SK-N-SH (cell line): ENCODE measurements at regions not wholly inside any gene's neighbourhood (a gene's known extent, or its start where the extent isn't known, plus 50 kb on each side); places are given as distances from the start of the nearest gene placed in this dataset.

Experiments
- CTCF ChIA-PET: fragments of 300-600, 350-600 bp; formaldehyde crosslinking; extraction: SDS; loops from one replicate; lab custom pipeline; 2021; lab: Yijun Ruan, JAX
- POLR2A ChIA-PET: fragments of 350-600 bp; sonication (Branson Sonifier 250); formaldehyde crosslinking; extraction: SDS; loops from one replicate; lab custom pipeline; 2020; ENCODE audit warnings: antibody characterized with exemption, inconsistent platforms; lab: Yijun Ruan, JAX
- DNase-seq: peaks from one replicate; pipeline ENCODE4 v3.0.0; 2012
- H2AFZ ChIP-seq: fragments of 200-600 bp; sonication (generic); 2 replicates; pipeline ENCODE4 v1.8.1; 2016; ENCODE audit warnings: antibody characterized with exemption, mild to moderate bottlenecking, low read depth
- H3F3A ChIP-seq: fragments of 200-600 bp; sonication (generic); replicated peaks from 2 replicates; pipeline ENCODE3; 2016; ENCODE audit warnings: antibody characterized with exemption, mild to moderate bottlenecking; ENCODE audit not compliant: insufficient read depth
- H3K27ac ChIP-seq, 2 experiments: fragments of 200-500 bp in 1 of 2; fragments of 200-600 bp in 1 of 2; sonication (Bioruptor generic) in 1 of 2; sonication (generic), shearing (Covaris generic) in 1 of 2; 2 replicates each; pipeline versions ENCODE4 v1.5.1 to v1.6.1; 2014 to 2016; ENCODE audit warnings: low read depth in 2 of 2, inconsistent platforms in 1 of 2, low read length in 1 of 2, mild to moderate bottlenecking in 1 of 2, mixed read lengths in 1 of 2
- H3K27me3 ChIP-seq: fragments of 200-600 bp; sonication (generic), shearing (Covaris generic); 2 replicates; pipeline ENCODE4 v1.6.1; 2016; ENCODE audit warnings: mixed run types; ENCODE audit not compliant: insufficient read depth
- H3K36me3 ChIP-seq, 2 experiments: fragments of 200-500 bp in 1 of 2; fragments of 200-600 bp in 1 of 2; sonication (Bioruptor generic) in 1 of 2; sonication (generic) in 1 of 2; replicated peaks in 1 of 2; 2 replicates each; pipeline versions ENCODE3 to v1.5.1; 2014 to 2016; ENCODE audit warnings: low read length in 1 of 2, mild to moderate bottlenecking in 1 of 2; ENCODE audit not compliant: insufficient read depth in 2 of 2, control insufficient read depth in 1 of 2
- H3K4me1 ChIP-seq, 2 experiments: fragments of 200-500 bp in 1 of 2; fragments of 200-600 bp in 1 of 2; sonication (Bioruptor generic) in 1 of 2; sonication (generic), shearing (Covaris generic) in 1 of 2; 2 replicates each; pipeline versions ENCODE4 v1.5.1 to v1.6.1; 2014 to 2016; ENCODE audit warnings: low read depth in 1 of 2, low read length in 1 of 2, mixed run types in 1 of 2; ENCODE audit not compliant: insufficient read depth in 2 of 2, control insufficient read depth in 1 of 2
- H3K4me2 ChIP-seq: fragments of 200-600 bp; sonication (generic), shearing (Covaris generic); 2 replicates; pipeline ENCODE4 v1.6.1; 2017; ENCODE audit warnings: mixed run types
- H3K4me3 ChIP-seq, 2 experiments: fragments of 200-500 bp in 1 of 2; fragments of 200-600 bp in 1 of 2; sonication (Bioruptor generic) in 1 of 2; sonication (generic), shearing (Covaris generic) in 1 of 2; 2 replicates each; pipeline versions ENCODE4 v1.5.1 to v1.8.1; 2014 to 2016; ENCODE audit warnings: low read depth in 2 of 2, inconsistent platforms in 1 of 2, low read length in 1 of 2, mild to moderate bottlenecking in 1 of 2, mixed read lengths in 1 of 2, moderate library complexity in 1 of 2
- H3K79me2 ChIP-seq: fragments of 200-600 bp; sonication (generic); 2 replicates; pipeline ENCODE4 v1.8.1; 2017; ENCODE audit warnings: mild to moderate bottlenecking; ENCODE audit not compliant: insufficient read depth
- H3K9ac ChIP-seq: fragments of 200-600 bp; sonication (generic); 2 replicates; pipeline ENCODE4 v1.6.1; 2017; ENCODE audit warnings: mixed run types
- H3K9me2 ChIP-seq: fragments of 200-600 bp; sonication (generic); 2 replicates; pipeline ENCODE4 v1.6.1; 2017; ENCODE audit warnings: mixed run types
- H3K9me3 ChIP-seq: fragments of 200-600 bp; sonication (generic); 2 replicates; pipeline ENCODE4 v1.6.1; 2017; ENCODE audit warnings: mixed run types, mild to moderate bottlenecking, moderate library complexity
- H4K20me1 ChIP-seq: fragments of 200-600 bp; sonication (generic); 2 replicates; pipeline ENCODE4 v1.6.1; 2017; ENCODE audit warnings: mild to moderate bottlenecking, mixed run types; ENCODE audit not compliant: insufficient read depth
- CHD2 ChIP-seq: fragments of 150-350 bp; IDR thresholded peaks from 2 replicates; pipeline ENCODE4 v1.6.1; 2018; ENCODE audit warnings: low read length; ENCODE audit not compliant: partially characterized antibody
- EP300 ChIP-seq, 2 experiments: IDR thresholded peaks; 2 replicates each; pipeline versions ENCODE4 v1.4.0 to v1.6.1; 2012; ENCODE audit warnings: borderline replicate concordance in 1 of 2, low read depth in 1 of 2, low read length in 1 of 2
- FOXM1 ChIP-seq: IDR thresholded peaks from 2 replicates; pipeline ENCODE4 v1.4.0; 2012; ENCODE audit warnings: low read depth, mild to moderate bottlenecking
- GABPA ChIP-seq: IDR thresholded peaks from 2 replicates; pipeline ENCODE4 v1.4.0; 2012; ENCODE audit warnings: low read depth, mild to moderate bottlenecking
- GATA2 ChIP-seq: sonication (generic); formaldehyde crosslinking; IDR thresholded peaks from 2 replicates; pipeline ENCODE4 v1.5.0; 2020; ENCODE audit warnings: mild to moderate bottlenecking, missing genetic modification reagents
- JUND ChIP-seq: IDR thresholded peaks from 2 replicates; pipeline ENCODE4 v1.4.0; 2012
- POLR2AphosphoS5 ChIP-seq: IDR thresholded peaks from 2 replicates; pipeline ENCODE4 v1.6.1; 2012; ENCODE audit warnings: low read depth, low read length
- SMC3 ChIP-seq: IDR thresholded peaks from 2 replicates; pipeline ENCODE4 v1.6.1; 2012; ENCODE audit warnings: low read depth, low read length, improper control_type of control experiment
- TAF1 ChIP-seq: IDR thresholded peaks from 2 replicates; pipeline ENCODE4 v1.6.1; 2012; ENCODE audit warnings: low read depth, mild to moderate bottlenecking, low read length, moderate library complexity, borderline replicate concordance
- TCF12 ChIP-seq: IDR thresholded peaks from 2 replicates; pipeline ENCODE4 v1.4.0; 2012
- WGBS: methylation state at CpG from one replicate; pipeline ENCODE4 v1.1.6; 2017; ENCODE audit warnings: low lambda C conversion rate; 5-methylcytosine and 5-hydroxymethylcytosine counted together
- TF ChIP-seq, protein P1 (sequence below): IDR thresholded peaks from 2 replicates; pipeline ENCODE4 v1.4.0; 2012; ENCODE audit warnings: low read depth
- TF ChIP-seq, protein P2 (sequence below): IDR thresholded peaks from 2 replicates; pipeline ENCODE4 v1.6.1; 2012; ENCODE audit warnings: mild to moderate bottlenecking, low read depth, low read length, moderate library complexity
- TF ChIP-seq, protein P3 (sequence below): IDR thresholded peaks from 2 replicates; pipeline ENCODE4 v1.4.0; 2012; ENCODE audit warnings: low read depth, borderline replicate concordance
- TF ChIP-seq, protein P4 (sequence below): IDR thresholded peaks from 2 replicates; pipeline ENCODE4 v1.4.0; 2012; ENCODE audit warnings: low read depth, borderline replicate concordance

DNA sequence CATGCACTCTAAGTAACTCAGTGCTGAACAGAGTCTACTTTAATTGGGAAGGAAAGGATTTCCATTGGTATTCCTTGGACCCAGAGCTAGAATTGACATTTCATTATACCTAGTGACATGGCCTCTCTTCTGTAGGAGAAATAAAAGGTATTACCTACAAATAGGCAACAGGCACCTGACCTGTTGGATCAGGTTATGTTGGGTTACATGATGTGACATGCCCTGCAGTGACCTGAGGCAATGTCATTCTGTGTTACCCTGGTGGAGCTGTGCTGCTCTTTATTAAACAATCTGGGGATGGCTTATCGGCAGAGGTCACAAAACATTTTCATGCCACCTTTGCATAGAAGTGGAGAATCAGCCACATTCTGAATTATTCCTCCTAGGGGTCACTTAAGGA is 427.7 kb downstream of the MDFIC start:
- POLR2A ChIA-PET = no interaction called here
- Histone ChIP-seq H3K27me3 (no peaks in the 10 kb centered on the region), H3K79me2 (no peaks in the 10 kb centered on the region), H3K4me1 (no peaks in the 10 kb centered on the region; a peak in 1 of 4 replicates), H3K4me3 (no peak overlapping the region), H4K20me1 (no peaks in the 10 kb centered on the region), H2AFZ (no peak overlapping the region), H3K4me2 (no peak overlapping the region), H3K9ac (no peak overlapping the region), H3K36me3 (no peaks in the 10 kb centered on the region), H3K9me3 (no peaks in the 10 kb centered on the region), H3K9me2 (no peaks in the 10 kb centered on the region), H3K27ac (no peak overlapping the region), H3F3A (no peaks in the 10 kb centered on the region)
- TF ChIP-seq, protein P1, sequence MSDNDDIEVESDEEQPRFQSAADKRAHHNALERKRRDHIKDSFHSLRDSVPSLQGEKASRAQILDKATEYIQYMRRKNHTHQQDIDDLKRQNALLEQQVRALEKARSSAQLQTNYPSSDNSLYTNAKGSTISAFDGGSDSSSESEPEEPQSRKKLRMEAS = no peak
- TF ChIP-seq JUND = no peak
- TF ChIP-seq SMC3 = no peak
- no peak for TF ChIP-seq POLR2AphosphoS5
- TF ChIP-seq, protein P2, sequence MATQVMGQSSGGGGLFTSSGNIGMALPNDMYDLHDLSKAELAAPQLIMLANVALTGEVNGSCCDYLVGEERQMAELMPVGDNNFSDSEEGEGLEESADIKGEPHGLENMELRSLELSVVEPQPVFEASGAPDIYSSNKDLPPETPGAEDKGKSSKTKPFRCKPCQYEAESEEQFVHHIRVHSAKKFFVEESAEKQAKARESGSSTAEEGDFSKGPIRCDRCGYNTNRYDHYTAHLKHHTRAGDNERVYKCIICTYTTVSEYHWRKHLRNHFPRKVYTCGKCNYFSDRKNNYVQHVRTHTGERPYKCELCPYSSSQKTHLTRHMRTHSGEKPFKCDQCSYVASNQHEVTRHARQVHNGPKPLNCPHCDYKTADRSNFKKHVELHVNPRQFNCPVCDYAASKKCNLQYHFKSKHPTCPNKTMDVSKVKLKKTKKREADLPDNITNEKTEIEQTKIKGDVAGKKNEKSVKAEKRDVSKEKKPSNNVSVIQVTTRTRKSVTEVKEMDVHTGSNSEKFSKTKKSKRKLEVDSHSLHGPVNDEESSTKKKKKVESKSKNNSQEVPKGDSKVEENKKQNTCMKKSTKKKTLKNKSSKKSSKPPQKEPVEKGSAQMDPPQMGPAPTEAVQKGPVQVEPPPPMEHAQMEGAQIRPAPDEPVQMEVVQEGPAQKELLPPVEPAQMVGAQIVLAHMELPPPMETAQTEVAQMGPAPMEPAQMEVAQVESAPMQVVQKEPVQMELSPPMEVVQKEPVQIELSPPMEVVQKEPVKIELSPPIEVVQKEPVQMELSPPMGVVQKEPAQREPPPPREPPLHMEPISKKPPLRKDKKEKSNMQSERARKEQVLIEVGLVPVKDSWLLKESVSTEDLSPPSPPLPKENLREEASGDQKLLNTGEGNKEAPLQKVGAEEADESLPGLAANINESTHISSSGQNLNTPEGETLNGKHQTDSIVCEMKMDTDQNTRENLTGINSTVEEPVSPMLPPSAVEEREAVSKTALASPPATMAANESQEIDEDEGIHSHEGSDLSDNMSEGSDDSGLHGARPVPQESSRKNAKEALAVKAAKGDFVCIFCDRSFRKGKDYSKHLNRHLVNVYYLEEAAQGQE = no peak
- no peak for TF ChIP-seq GATA2
- no peak for TF ChIP-seq TAF1
- no peak for TF ChIP-seq CHD2
- TF ChIP-seq GABPA = no peak
- no peak for TF ChIP-seq FOXM1
- TF ChIP-seq, protein P3, sequence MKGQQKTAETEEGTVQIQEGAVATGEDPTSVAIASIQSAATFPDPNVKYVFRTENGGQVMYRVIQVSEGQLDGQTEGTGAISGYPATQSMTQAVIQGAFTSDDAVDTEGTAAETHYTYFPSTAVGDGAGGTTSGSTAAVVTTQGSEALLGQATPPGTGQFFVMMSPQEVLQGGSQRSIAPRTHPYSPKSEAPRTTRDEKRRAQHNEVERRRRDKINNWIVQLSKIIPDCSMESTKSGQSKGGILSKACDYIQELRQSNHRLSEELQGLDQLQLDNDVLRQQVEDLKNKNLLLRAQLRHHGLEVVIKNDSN = no peak
- TF ChIP-seq, protein P4, sequence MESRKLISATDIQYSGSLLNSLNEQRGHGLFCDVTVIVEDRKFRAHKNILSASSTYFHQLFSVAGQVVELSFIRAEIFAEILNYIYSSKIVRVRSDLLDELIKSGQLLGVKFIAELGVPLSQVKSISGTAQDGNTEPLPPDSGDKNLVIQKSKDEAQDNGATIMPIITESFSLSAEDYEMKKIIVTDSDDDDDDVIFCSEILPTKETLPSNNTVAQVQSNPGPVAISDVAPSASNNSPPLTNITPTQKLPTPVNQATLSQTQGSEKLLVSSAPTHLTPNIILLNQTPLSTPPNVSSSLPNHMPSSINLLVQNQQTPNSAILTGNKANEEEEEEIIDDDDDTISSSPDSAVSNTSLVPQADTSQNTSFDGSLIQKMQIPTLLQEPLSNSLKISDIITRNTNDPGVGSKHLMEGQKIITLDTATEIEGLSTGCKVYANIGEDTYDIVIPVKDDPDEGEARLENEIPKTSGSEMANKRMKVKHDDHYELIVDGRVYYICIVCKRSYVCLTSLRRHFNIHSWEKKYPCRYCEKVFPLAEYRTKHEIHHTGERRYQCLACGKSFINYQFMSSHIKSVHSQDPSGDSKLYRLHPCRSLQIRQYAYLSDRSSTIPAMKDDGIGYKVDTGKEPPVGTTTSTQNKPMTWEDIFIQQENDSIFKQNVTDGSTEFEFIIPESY = no peak
- no peak for TF ChIP-seq TCF12
- no peak for TF ChIP-seq EP300 (IDR thresholded peaks at IDR 0.05; ENCODE audit: borderline replicate concordance in 1 of 2, low read depth in 1 of 2, low read length in 1 of 2)
- DNase-seq = no peak
- CTCF ChIA-PET = interaction anchor here (0.6 to 1.3 kb wide), 2 partner anchors 9 to 97 kb away, joined by 3 read pairs; no protein-coding TSS in a partner anchor
- 19% methylated on average over 1 of the region's 1 CpG for WGBS
